Epithelial cell of proximal tubule (primary cell): ENCODE measurements at regions not wholly inside any gene's neighbourhood (a gene's known extent, or its start where the extent isn't known, plus 50 kb on each side); places are given as distances from the start of the nearest gene placed in this dataset.

ENCODE experiments used
- DNase-seq: peaks from one replicate; pipeline ENCODE4 v3.0.0-alpha.2; 2011; ENCODE audit warnings: low read depth
- H3K4me3 ChIP-seq: 2 replicates; pipeline ENCODE4 v1.5.1; 2011; ENCODE audit warnings: low read depth, mild to moderate bottlenecking, low read length
- CTCF ChIP-seq: conservative IDR thresholded peaks from 2 replicates; pipeline ENCODE4 v1.5.1; 2012; ENCODE audit warnings: low read depth, mild to moderate bottlenecking, low read length

GRCh38 chr4:122010610-122011009, 58.8 kb upstream of the TRPC3 start:
- no peak overlapping the region for H3K4me3 ChIP-seq
- DNase-seq: no peak
- no peak for TF ChIP-seq CTCF

GRCh38 chr4:122009524-122009923, 57.7 kb upstream of the TRPC3 start:
- no peak overlapping the region for H3K4me3 ChIP-seq
- DNase-seq: no peak
- no peak for TF ChIP-seq CTCF

GRCh38 chr4:122007016-122007415, 55.2 kb upstream of the TRPC3 start:
- TF ChIP-seq CTCF: no peak
- no peak for DNase-seq
- H3K4me3 ChIP-seq: no peak overlapping the region

- no peak for TF ChIP-seq CTCF
- no peak for DNase-seq
- no peak overlapping the region for H3K4me3 ChIP-seq
Measured at GRCh38 chr4:122005064-122005755, 53.4 kb upstream of the TRPC3 start.

- H3K4me3 ChIP-seq: no peak overlapping the region
- no peak for DNase-seq
- peak; percentile 42 for TF ChIP-seq CTCF
Measured at GRCh38 chr4:122003335-122003734, 51.5 kb upstream of the TRPC3 start.
